GM12878 (cell line): ENCODE measurements at regions not wholly inside any gene's neighbourhood (a gene's known extent, or its start where the extent isn't known, plus 50 kb on each side); places are given as distances from the start of the nearest gene placed in this dataset.

Experiments
- ATAC-seq: fragments of 200-7000 bp; cut with Tn5 transposase; 3 replicates; pipeline ENCODE4 v1.9.1; 2020; ENCODE audit warnings: mild to moderate bottlenecking, moderate library complexity
- BruUV-seq: library from RNA; stranded (reverse); fragments of 400-500 nt; replicated peaks from 2 replicates; lab custom pipeline; 2021; lab: Mats Ljungman, UMichigan
- CTCF ChIA-PET: fragments of 300-600 bp; sonication (Branson Sonifier 250); formaldehyde crosslinking; extraction: SDS; loops from one replicate; lab custom pipeline; 2021; ENCODE audit warnings: inconsistent platforms; lab: Yijun Ruan, JAX
- POLR2A ChIA-PET: fragments of 350-600 bp; formaldehyde crosslinking; extraction: SDS; loops from one replicate; lab custom pipeline; 2021; ENCODE audit warnings: inconsistent platforms; lab: Charles Lee
- RAD21 ChIA-PET: fragments of 300-600 bp; sonication (Branson Sonifier 250); formaldehyde crosslinking; loops from one replicate; lab custom pipeline; 2023; ENCODE audit warnings: antibody characterized with exemption; ENCODE audit not compliant: unreplicated experiment; lab: Charles Lee
- SMC1A ChIA-PET: fragments of 300-600 bp; sonication (Branson Sonifier 250); formaldehyde crosslinking; loops from one replicate; lab custom pipeline; 2023; ENCODE audit not compliant: unreplicated experiment, uncharacterized antibody; lab: Charles Lee
- DNase-seq: peaks from one replicate; pipeline ENCODE4 v3.0.0-alpha.2; 2011; ENCODE audit warnings: low read depth, low spot score
- FAIRE-seq: peaks from 3 replicates; lab custom pipeline; 2011; peaks lifted over from hg19 to GRCh38; lab: Jason Lieb, UNC
- H2AFZ ChIP-seq: 2 replicates; pipeline ENCODE4 v1.6.0; 2011; ENCODE audit warnings: low read depth, low read length, control low read depth; ENCODE audit not compliant: control insufficient read depth
- H3K27ac ChIP-seq: 2 replicates; pipeline ENCODE4 v1.5.1; 2011; ENCODE audit warnings: control low read depth; ENCODE audit not compliant: control insufficient read depth, insufficient read depth
- H3K27me3 ChIP-seq, 2 experiments: replicated peaks in 1 of 2; 2 replicates each; pipeline versions ENCODE4 v1.6.0 to v1.6.1; 2011; ENCODE audit warnings: low read length in 1 of 2; ENCODE audit not compliant: control insufficient read depth in 2 of 2, insufficient read depth in 2 of 2
- H3K36me3 ChIP-seq, 2 experiments: 2 replicates each; pipeline ENCODE4 v1.5.1; 2011; ENCODE audit warnings: low read length in 1 of 2; ENCODE audit not compliant: control insufficient read depth in 2 of 2, insufficient read depth in 2 of 2
- H3K4me1 ChIP-seq: 2 replicates; pipeline ENCODE4 v1.6.1; 2011; ENCODE audit warnings: mild to moderate bottlenecking, low read length, moderate library complexity, mixed read lengths; ENCODE audit not compliant: control insufficient read depth, insufficient read depth
- H3K4me2 ChIP-seq: 2 replicates; pipeline ENCODE4 v1.6.0; 2011; ENCODE audit warnings: control low read depth; ENCODE audit not compliant: control insufficient read depth, insufficient read depth
- H3K4me3 ChIP-seq: fragments of 200-600 bp; sonication (generic); 2 replicates; pipeline ENCODE4 v1.5.1; 2016
- H3K79me2 ChIP-seq: 2 replicates; pipeline ENCODE4 v1.6.0; 2011; ENCODE audit warnings: low read length; ENCODE audit not compliant: control insufficient read depth, insufficient read depth
- H3K9ac ChIP-seq: 2 replicates; pipeline ENCODE4 v1.8.0; 2011; ENCODE audit warnings: low read length, control low read depth, mixed read lengths; ENCODE audit not compliant: control insufficient read depth, insufficient read depth
- H3K9me3 ChIP-seq: replicated peaks from 3 replicates; pipeline ENCODE4 v1.5.1; 2011; ENCODE audit warnings: mild to moderate bottlenecking, low read length; ENCODE audit not compliant: control insufficient read depth, insufficient read depth
- H4K20me1 ChIP-seq: 2 replicates; pipeline ENCODE4 v1.6.0; 2011; ENCODE audit not compliant: control insufficient read depth, insufficient read depth
- ASH2L ChIP-seq: fragments of 300-600, 200-600 bp; sonication (generic); IDR thresholded peaks from 2 replicates; pipeline ENCODE4 v1.6.1; 2017; ENCODE audit warnings: low read depth, mild to moderate bottlenecking, borderline replicate concordance
- BCL11A ChIP-seq: IDR thresholded peaks from 2 replicates; pipeline ENCODE4 v1.6.1; 2011; ENCODE audit warnings: low read depth, low read length
- EED ChIP-seq: sonication (generic); IDR thresholded peaks from 2 replicates; pipeline ENCODE4 v1.6.1; 2016; ENCODE audit warnings: antibody characterized with exemption, low read depth
- JUND ChIP-seq: IDR thresholded peaks from 2 replicates; pipeline ENCODE4 v1.6.1; 2012; ENCODE audit warnings: low read depth, mild to moderate bottlenecking, low read length, improper control_type of control experiment, moderate library complexity
- RUNX3 ChIP-seq: IDR thresholded peaks from 2 replicates; pipeline ENCODE4 v1.6.1; 2012; ENCODE audit warnings: low read length, inconsistent platforms
- SREBF2 ChIP-seq: IDR thresholded peaks from 2 replicates; pipeline ENCODE4 v1.6.1; 2012; ENCODE audit warnings: mild to moderate bottlenecking, low read length
- TAF1 ChIP-seq: IDR thresholded peaks from 2 replicates; pipeline ENCODE4 v1.6.1; 2011; ENCODE audit warnings: mild to moderate bottlenecking, low read depth, low read length, borderline replicate concordance
- TCF12 ChIP-seq: IDR thresholded peaks from 2 replicates; pipeline ENCODE4 v1.6.1; 2011; ENCODE audit warnings: low read depth, mild to moderate bottlenecking, low read length
- ZBED1 ChIP-seq: IDR thresholded peaks from 2 replicates; pipeline ENCODE4 v1.6.1; 2016; ENCODE audit warnings: borderline replicate concordance
- WGBS: methylation state at CpG from one replicate; pipeline ENCODE4 v1.1.6; 2016; ENCODE audit warnings: low lambda C conversion rate; ENCODE audit not compliant: insufficient replicate concordance, insufficient coverage; ENCODE audit errors: missing lambda C conversion rate; 5-methylcytosine and 5-hydroxymethylcytosine counted together
- in situ Hi-C: fragments of 300-500 bp; cut with MboI; formaldehyde crosslinking; loops from 9 replicates; pipeline ENCODE4 v1.14.3; 2018; ENCODE audit warnings: mixed read lengths
- intact Hi-C: fragments of 100-400 bp; cut with micrococcal nuclease; formaldehyde crosslinking; loops from one replicate; pipeline ENCODE4 v1.14.2; 2022; ENCODE audit not compliant: unreplicated experiment
- TF ChIP-seq, protein P1 (sequence below): IDR thresholded peaks from 2 replicates; pipeline ENCODE4 v1.6.1; 2011; ENCODE audit warnings: low read depth, mild to moderate bottlenecking, low read length, moderate library complexity, borderline replicate concordance; ENCODE audit errors: extremely low read depth

GRCh38 chr13:86066611-86067365 lies 267.6 kb upstream of the SLITRK6 start:
- TF ChIP-seq EED (no peak), JUND (no peak), BCL11A (no peak), ZBED1 (no peak), RUNX3 (no peak), TCF12 (no peak), SREBF2 (no peak)
- ChIA-PET CTCF (no interaction called here), POLR2A (no interaction called here)

DNA sequence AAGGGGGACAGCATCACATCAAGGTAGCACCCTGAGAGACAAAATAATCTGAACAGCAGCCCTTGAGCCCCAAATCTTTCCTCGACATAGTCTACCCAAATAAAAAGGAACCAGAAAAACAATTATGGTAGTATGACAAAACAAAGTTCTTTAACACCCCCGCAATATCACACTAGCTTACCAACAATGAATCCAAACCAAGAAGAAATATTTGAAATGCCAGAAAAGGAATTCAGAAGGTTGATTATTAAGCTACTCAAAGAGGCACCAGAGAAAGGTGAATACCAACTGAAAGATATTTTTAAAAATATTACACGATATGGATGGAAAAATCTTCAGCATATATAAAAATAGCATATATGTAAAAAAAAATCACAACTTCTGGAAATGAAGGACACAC lies 252.9 kb upstream of the SLITRK6 start:
- H3K4me3 ChIP-seq: no peak overlapping the region
- TF ChIP-seq ASH2L: no peak
- TF ChIP-seq, protein P1, sequence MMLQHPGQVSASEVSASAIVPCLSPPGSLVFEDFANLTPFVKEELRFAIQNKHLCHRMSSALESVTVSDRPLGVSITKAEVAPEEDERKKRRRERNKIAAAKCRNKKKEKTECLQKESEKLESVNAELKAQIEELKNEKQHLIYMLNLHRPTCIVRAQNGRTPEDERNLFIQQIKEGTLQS: no peak
- no peak for TF ChIP-seq TAF1
- H2AFZ ChIP-seq: no peak overlapping the region
- intact Hi-C loops (no loop called here), in situ Hi-C loops (no loop called here)
- no peak overlapping the region for H3K9ac ChIP-seq
- H3K36me3 ChIP-seq: no peaks in the 10 kb centered on the region
- POLR2A ChIA-PET: no interaction called here
- no peak for DNase-seq
- RAD21 ChIA-PET: no interaction called here
- H3K4me2 ChIP-seq: no peak overlapping the region
- no peak overlapping the region for H3K27ac ChIP-seq
- no peak for ATAC-seq
- no peak for FAIRE-seq
- no peaks in the 10 kb centered on the region for H3K27me3 ChIP-seq
- H4K20me1 ChIP-seq: no peaks in the 10 kb centered on the region
- 38% methylated on average over 3 of the region's 3 CpGs for WGBS
- no peaks in the 10 kb centered on the region for H3K4me1 ChIP-seq
- CTCF ChIA-PET: interaction anchor here (1.8 kb wide), 1 partner anchor 15 kb away, joined by 5 read pairs; no protein-coding TSS in a partner anchor
- BruUV-seq: no TSS peak
- H3K9me3 ChIP-seq: no peaks in the 10 kb centered on the region
- SMC1A ChIA-PET: interaction anchor here (0.6 kb wide), 1 partner anchor 1208 kb away, joined by 3 read pairs; no protein-coding TSS in a partner anchor
- no peaks in the 10 kb centered on the region for H3K79me2 ChIP-seq

More at GRCh38 chr13:86066611-86067365, 267.6 kb upstream of the SLITRK6 start:
- Histone ChIP-seq H3K4me3 (no peak overlapping the region), H2AFZ (no peak overlapping the region), H3K27ac (no peak overlapping the region), H3K4me2 (no peak overlapping the region), H3K27me3 (no peaks in the 10 kb centered on the region), H3K36me3 (no peaks in the 10 kb centered on the region), H3K79me2 (no peaks in the 10 kb centered on the region), H3K9me3 (no peaks in the 10 kb centered on the region), H3K4me1 (no peaks in the 10 kb centered on the region), H4K20me1 (no peaks in the 10 kb centered on the region), H3K9ac (no peak overlapping the region)
- intact Hi-C loops: no loop called here
- in situ Hi-C loops: no loop called here
- WGBS: 0% methylated on average over 4 of the region's 4 CpGs
- ChIA-PET RAD21 (no interaction called here), SMC1A (no interaction called here)
- no TSS peak for BruUV-seq
- ATAC-seq: no peak
- no peak for DNase-seq
- FAIRE-seq: no peak
